ENCODE measurements at regions not wholly inside any gene's neighbourhood (a gene's known extent, or its start where the extent isn't known, plus 50 kb on each side); places are given as distances from the start of the nearest gene placed in this dataset.

GRCh38 chr5:33241802-33242201, 199.0 kb upstream of the TARS1 start:
- Histone ChIP-seq H3K36me3 (no peaks in the 10 kb centered on the region), H3K4me1 (no peaks in the 10 kb centered on the region), H3K4me3 (ENCODE audit: low read depth, low read length) (no peak overlapping the region), H3K27me3 (no peaks in the 10 kb centered on the region), H3K9me3 (no peaks in the 10 kb centered on the region)
- DNase-seq: no peak
- TF ChIP-seq, protein P1, sequence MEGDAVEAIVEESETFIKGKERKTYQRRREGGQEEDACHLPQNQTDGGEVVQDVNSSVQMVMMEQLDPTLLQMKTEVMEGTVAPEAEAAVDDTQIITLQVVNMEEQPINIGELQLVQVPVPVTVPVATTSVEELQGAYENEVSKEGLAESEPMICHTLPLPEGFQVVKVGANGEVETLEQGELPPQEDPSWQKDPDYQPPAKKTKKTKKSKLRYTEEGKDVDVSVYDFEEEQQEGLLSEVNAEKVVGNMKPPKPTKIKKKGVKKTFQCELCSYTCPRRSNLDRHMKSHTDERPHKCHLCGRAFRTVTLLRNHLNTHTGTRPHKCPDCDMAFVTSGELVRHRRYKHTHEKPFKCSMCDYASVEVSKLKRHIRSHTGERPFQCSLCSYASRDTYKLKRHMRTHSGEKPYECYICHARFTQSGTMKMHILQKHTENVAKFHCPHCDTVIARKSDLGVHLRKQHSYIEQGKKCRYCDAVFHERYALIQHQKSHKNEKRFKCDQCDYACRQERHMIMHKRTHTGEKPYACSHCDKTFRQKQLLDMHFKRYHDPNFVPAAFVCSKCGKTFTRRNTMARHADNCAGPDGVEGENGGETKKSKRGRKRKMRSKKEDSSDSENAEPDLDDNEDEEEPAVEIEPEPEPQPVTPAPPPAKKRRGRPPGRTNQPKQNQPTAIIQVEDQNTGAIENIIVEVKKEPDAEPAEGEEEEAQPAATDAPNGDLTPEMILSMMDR (IDR thresholded peaks at IDR 0.05; ENCODE audit: low read depth, low read length): no peak

GRCh38 chr5:33242277-33242676, 198.5 kb upstream of the TARS1 start:
- Histone ChIP-seq H3K36me3 (no peaks in the 10 kb centered on the region), H3K4me3 (ENCODE audit: low read depth, low read length) (no peak overlapping the region), H3K9me3 (no peaks in the 10 kb centered on the region), H3K4me1 (no peaks in the 10 kb centered on the region), H3K27me3 (no peaks in the 10 kb centered on the region)
- no peak for DNase-seq
- TF ChIP-seq, protein P1 (IDR thresholded peaks at IDR 0.05; ENCODE audit: low read depth, low read length): no peak

DNA sequence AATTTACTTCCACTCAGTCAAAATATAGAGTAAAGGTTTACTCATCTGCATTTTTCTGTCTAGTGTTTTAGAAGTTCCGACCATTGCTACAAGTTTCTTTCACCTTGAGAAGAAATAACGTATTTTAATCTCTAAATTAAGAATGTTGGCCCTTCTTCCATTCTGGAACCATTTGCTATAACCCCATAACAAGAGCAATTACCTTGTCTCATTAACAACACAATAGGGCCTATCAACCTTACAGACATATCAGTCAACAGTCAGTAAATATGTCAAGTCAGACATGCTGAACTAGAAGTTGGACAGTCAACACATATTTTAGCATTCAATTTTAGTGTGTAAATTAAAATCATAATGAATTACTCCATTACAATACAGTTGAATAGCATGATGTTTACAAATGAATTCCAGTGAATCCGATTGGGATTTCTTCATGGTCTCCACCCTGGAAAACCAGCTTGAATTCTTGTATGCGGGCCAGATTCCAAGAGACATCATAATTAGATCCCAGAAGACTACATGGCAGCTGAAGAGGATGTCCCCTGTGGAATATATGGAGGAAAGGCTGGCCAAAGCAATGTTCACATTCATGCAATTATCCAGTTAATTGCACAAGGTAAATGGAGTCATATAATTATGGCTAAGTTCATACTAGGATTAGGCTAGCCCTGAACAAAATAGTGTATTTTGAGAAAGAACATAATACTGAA, 196.2 kb upstream of the TARS1 start:
- H3K9me3 ChIP-seq: no peaks in the 10 kb centered on the region
- H3K4me3 ChIP-seq (ENCODE audit: low read depth, low read length): no peak overlapping the region
- no peaks in the 10 kb centered on the region for H3K36me3 ChIP-seq
- H3K27me3 ChIP-seq: no peaks in the 10 kb centered on the region
- TF ChIP-seq, protein P1 (IDR thresholded peaks at IDR 0.05; ENCODE audit: low read depth, low read length): no peak
- DNase-seq: no peak
- H3K4me1 ChIP-seq: no peaks in the 10 kb centered on the region

GRCh38 chr5:33254579-33254978, 186.2 kb upstream of the TARS1 start:
- Histone ChIP-seq H3K4me1 (no peaks in the 10 kb centered on the region), H3K9me3 (no peaks in the 10 kb centered on the region), H3K36me3 (no peaks in the 10 kb centered on the region), H3K27me3 (no peaks in the 10 kb centered on the region), H3K4me3 (ENCODE audit: low read depth, low read length) (no peak overlapping the region)
- TF ChIP-seq, protein P1 (IDR thresholded peaks at IDR 0.05; ENCODE audit: low read depth, low read length): no peak
- no peak for DNase-seq

- Histone ChIP-seq H3K36me3 (no peaks in the 10 kb centered on the region), H3K4me3 (ENCODE audit: low read depth, low read length) (no peak overlapping the region), H3K27me3 (no peaks in the 10 kb centered on the region), H3K9me3 (no peaks in the 10 kb centered on the region), H3K4me1 (no peaks in the 10 kb centered on the region)
- no peak for DNase-seq
- TF ChIP-seq, protein P1 (IDR thresholded peaks at IDR 0.05; ENCODE audit: low read depth, low read length): no peak
These were observed 182.8 kb upstream of the TARS1 start for GRCh38 chr5:33257807-33258429.

DNA sequence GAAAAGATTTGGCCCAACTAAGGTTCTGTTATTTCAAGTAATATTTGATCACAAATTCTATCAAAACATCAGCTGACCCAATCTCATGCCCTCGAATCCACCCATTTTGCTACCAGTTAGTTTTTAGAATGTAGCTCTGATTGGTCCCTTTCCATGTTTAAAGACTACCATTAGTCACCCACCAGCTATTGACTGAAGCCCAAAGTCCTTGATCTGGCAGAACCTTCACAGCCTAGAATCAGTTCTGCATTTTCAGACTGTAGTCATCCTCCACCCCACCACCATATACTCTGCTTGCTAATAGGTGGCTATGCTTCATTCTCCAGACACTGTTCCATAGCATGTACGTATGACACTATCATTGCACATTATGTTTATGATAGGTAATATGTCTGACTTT, 182.2 kb upstream of the TARS1 start:
- no peak for DNase-seq
- no peaks in the 10 kb centered on the region for H3K4me1 ChIP-seq
- H3K27me3 ChIP-seq: no peaks in the 10 kb centered on the region
- TF ChIP-seq, protein P1 (IDR thresholded peaks at IDR 0.05; ENCODE audit: low read depth, low read length): no peak
- H3K9me3 ChIP-seq: no peaks in the 10 kb centered on the region
- no peak overlapping the region for H3K4me3 ChIP-seq (ENCODE audit: low read depth, low read length)
- no peaks in the 10 kb centered on the region for H3K36me3 ChIP-seq
